GM12878 (cell line): ENCODE measurements at regions not wholly inside any gene's neighbourhood (a gene's known extent, or its start where the extent isn't known, plus 50 kb on each side); places are given as distances from the start of the nearest gene placed in this dataset.
"Not testable (repeated sequence)": the region's sequence is repeated elsewhere in the genome, so short reads cannot be mapped to it uniquely, and the experiment has no call there.

Experiments used
- ATAC-seq: fragments of 200-7000 bp; cut with Tn5 transposase; 3 replicates; pipeline ENCODE4 v1.9.1; 2020; ENCODE audit warnings: mild to moderate bottlenecking, moderate library complexity
- BruUV-seq: library from RNA; stranded (reverse); fragments of 400-500 nt; replicated peaks from 2 replicates; lab custom pipeline; 2021; lab: Mats Ljungman, UMichigan
- CTCF ChIA-PET: fragments of 300-600 bp; sonication (Branson Sonifier 250); formaldehyde crosslinking; extraction: SDS; loops from one replicate; lab custom pipeline; 2021; ENCODE audit warnings: inconsistent platforms; lab: Yijun Ruan, JAX
- POLR2A ChIA-PET: fragments of 350-600 bp; formaldehyde crosslinking; extraction: SDS; loops from one replicate; lab custom pipeline; 2021; ENCODE audit warnings: inconsistent platforms; lab: Charles Lee
- RAD21 ChIA-PET: fragments of 300-600 bp; sonication (Branson Sonifier 250); formaldehyde crosslinking; loops from one replicate; lab custom pipeline; 2023; ENCODE audit warnings: antibody characterized with exemption; ENCODE audit not compliant: unreplicated experiment; lab: Charles Lee
- SMC1A ChIA-PET: fragments of 300-600 bp; sonication (Branson Sonifier 250); formaldehyde crosslinking; loops from one replicate; lab custom pipeline; 2023; ENCODE audit not compliant: unreplicated experiment, uncharacterized antibody; lab: Charles Lee
- DNase-seq: peaks from one replicate; pipeline ENCODE4 v3.0.0-alpha.2; 2011; ENCODE audit warnings: low read depth, low spot score
- FAIRE-seq: peaks from 3 replicates; lab custom pipeline; 2011; peaks lifted over from hg19 to GRCh38; lab: Jason Lieb, UNC
- H2AFZ ChIP-seq: 2 replicates; pipeline ENCODE4 v1.6.0; 2011; ENCODE audit warnings: low read depth, low read length, control low read depth; ENCODE audit not compliant: control insufficient read depth
- H3K27ac ChIP-seq: 2 replicates; pipeline ENCODE4 v1.5.1; 2011; ENCODE audit warnings: control low read depth; ENCODE audit not compliant: control insufficient read depth, insufficient read depth
- H3K27me3 ChIP-seq, 2 experiments: replicated peaks in 1 of 2; 2 replicates each; pipeline versions ENCODE4 v1.6.0 to v1.6.1; 2011; ENCODE audit warnings: low read length in 1 of 2; ENCODE audit not compliant: control insufficient read depth in 2 of 2, insufficient read depth in 2 of 2
- H3K36me3 ChIP-seq, 2 experiments: 2 replicates each; pipeline ENCODE4 v1.5.1; 2011; ENCODE audit warnings: low read length in 1 of 2; ENCODE audit not compliant: control insufficient read depth in 2 of 2, insufficient read depth in 2 of 2
- H3K4me1 ChIP-seq: 2 replicates; pipeline ENCODE4 v1.6.1; 2011; ENCODE audit warnings: mild to moderate bottlenecking, low read length, moderate library complexity, mixed read lengths; ENCODE audit not compliant: control insufficient read depth, insufficient read depth
- H3K4me2 ChIP-seq: 2 replicates; pipeline ENCODE4 v1.6.0; 2011; ENCODE audit warnings: control low read depth; ENCODE audit not compliant: control insufficient read depth, insufficient read depth
- H3K4me3 ChIP-seq: fragments of 200-600 bp; sonication (generic); 2 replicates; pipeline ENCODE4 v1.5.1; 2016
- H3K79me2 ChIP-seq: 2 replicates; pipeline ENCODE4 v1.6.0; 2011; ENCODE audit warnings: low read length; ENCODE audit not compliant: control insufficient read depth, insufficient read depth
- H3K9ac ChIP-seq: 2 replicates; pipeline ENCODE4 v1.8.0; 2011; ENCODE audit warnings: low read length, control low read depth, mixed read lengths; ENCODE audit not compliant: control insufficient read depth, insufficient read depth
- H3K9me3 ChIP-seq: replicated peaks from 3 replicates; pipeline ENCODE4 v1.5.1; 2011; ENCODE audit warnings: mild to moderate bottlenecking, low read length; ENCODE audit not compliant: control insufficient read depth, insufficient read depth
- H4K20me1 ChIP-seq: 2 replicates; pipeline ENCODE4 v1.6.0; 2011; ENCODE audit not compliant: control insufficient read depth, insufficient read depth
- CTCF ChIP-seq, 3 experiments: IDR thresholded peaks in 2 of 3; conservative IDR thresholded peaks in 1 of 3; 2 replicates each; pipeline ENCODE4 v1.5.1; 2011; ENCODE audit warnings: low read depth in 3 of 3, low read length in 3 of 3, mild to moderate bottlenecking in 3 of 3, control low read depth in 2 of 3, moderate library complexity in 2 of 3, inconsistent platforms in 1 of 3, mixed read lengths in 1 of 3; ENCODE audit not compliant: control insufficient read depth in 2 of 3, insufficient read depth in 1 of 3; ENCODE audit errors: extremely low read depth in 1 of 3
- WGBS: methylation state at CpG from one replicate; pipeline ENCODE4 v1.1.6; 2016; ENCODE audit warnings: low lambda C conversion rate; ENCODE audit not compliant: insufficient replicate concordance, insufficient coverage; ENCODE audit errors: missing lambda C conversion rate; 5-methylcytosine and 5-hydroxymethylcytosine counted together
- in situ Hi-C: fragments of 300-500 bp; cut with MboI; formaldehyde crosslinking; loops from 9 replicates; pipeline ENCODE4 v1.14.3; 2018; ENCODE audit warnings: mixed read lengths
- intact Hi-C: fragments of 100-400 bp; cut with micrococcal nuclease; formaldehyde crosslinking; loops from one replicate; pipeline ENCODE4 v1.14.2; 2022; ENCODE audit not compliant: unreplicated experiment

GRCh38 chr6:84568971-84569370 is 195.4 kb downstream of the TBX18 start (continued):
- peak in 2 of 3 experiments; percentile 10 to 41; a peak in 2 of 6 replicates for TF ChIP-seq CTCF (IDR thresholded peaks at IDR 0.05 in 2 of 3, conservative IDR thresholded peaks at IDR 0.05 in 1 of 3; ENCODE audit: control insufficient read depth in 2 of 3, extremely low read depth in 1 of 3, insufficient read depth in 1 of 3, low read depth in 3 of 3, low read length in 3 of 3)

GRCh38 chr6:84565718-84566117 is 198.7 kb downstream of the TBX18 start:
- FAIRE-seq, H3K27me3 ChIP-seq, intact Hi-C loops, SMC1A ChIA-PET, H3K9me3 ChIP-seq, H2AFZ ChIP-seq, in situ Hi-C loops, BruUV-seq, RAD21 ChIA-PET, H3K4me1 ChIP-seq, H3K79me2 ChIP-seq, H3K9ac ChIP-seq, H4K20me1 ChIP-seq, CTCF ChIA-PET, H3K36me3 ChIP-seq, ATAC-seq, H3K4me3 ChIP-seq, H3K27ac ChIP-seq, DNase-seq, H3K4me2 ChIP-seq: not testable (repeated sequence)
- 87% methylated on average over 3 of the region's 6 CpGs for WGBS
- POLR2A ChIA-PET = interaction anchor here (0.7 kb wide), 1 partner anchor 881 kb away, joined by 7 read pairs; no protein-coding TSS in a partner anchor
